ENCODE measurements at regions not wholly inside any gene's neighbourhood (a gene's known extent, or its start where the extent isn't known, plus 50 kb on each side); places are given as distances from the start of the nearest gene placed in this dataset.
"Not testable (repeated sequence)": the region's sequence is repeated elsewhere in the genome, so short reads cannot be mapped to it uniquely, and the experiment has no call there.

DNA sequence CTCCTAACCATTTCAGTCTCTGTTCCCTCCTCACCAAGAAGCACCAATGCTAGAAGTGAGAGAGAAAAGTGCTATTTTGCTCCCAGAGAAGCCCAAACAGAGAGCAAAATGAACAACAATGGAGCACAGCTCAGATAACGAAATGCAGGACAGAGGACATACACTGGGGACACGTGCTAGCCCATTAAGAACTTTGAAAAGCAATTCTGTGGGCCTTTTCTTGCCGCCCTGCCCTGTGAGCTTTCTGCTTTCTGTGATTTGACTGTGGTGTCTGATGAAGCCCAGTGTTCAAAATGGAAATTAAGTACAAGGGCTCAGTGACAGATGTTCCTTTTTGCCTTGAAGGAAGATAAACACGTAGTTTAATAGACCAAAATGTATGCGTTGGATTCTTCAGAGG lies 130.8 kb downstream of the S1PR1 start:
- no peak for DNase-seq

DNA sequence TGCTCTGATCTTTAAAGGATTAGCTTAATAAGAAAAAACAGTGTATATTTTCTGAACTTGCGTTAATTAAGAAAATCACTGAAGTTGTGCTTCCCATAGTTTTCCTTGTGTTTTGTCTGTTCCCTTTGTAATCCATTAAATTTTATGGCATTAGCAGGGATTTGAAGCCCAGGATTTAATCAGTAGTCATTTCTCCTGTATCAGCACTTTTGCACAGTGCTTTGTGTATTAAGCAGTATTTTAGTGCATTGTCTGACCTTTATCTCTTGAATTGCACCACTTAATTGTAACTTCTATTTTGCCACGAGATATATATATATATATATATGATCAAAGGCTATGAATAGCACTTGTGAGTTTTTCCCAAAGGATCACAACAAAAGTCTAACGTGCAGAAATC lies 133.7 kb downstream of the S1PR1 start:
- no peak for DNase-seq

DNA sequence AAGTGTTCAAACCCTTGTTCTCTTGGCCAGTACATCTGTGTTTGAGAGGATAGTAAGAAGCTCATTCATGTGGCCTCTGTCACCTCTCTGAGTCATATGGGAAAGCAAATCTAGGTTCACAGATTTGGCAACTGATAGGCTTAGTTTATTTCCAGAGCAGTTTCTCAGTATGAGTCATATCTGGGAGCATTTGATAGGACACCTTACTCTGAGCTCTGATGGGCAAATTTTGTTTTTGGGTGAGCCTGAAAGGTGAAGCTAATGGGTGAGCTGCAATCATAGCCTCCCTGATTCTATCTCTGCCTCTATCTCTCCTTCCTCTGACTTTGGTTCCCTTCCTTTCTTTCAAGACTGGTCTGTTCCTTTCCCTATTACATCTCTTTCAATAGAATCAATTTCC lies 134.4 kb downstream of the S1PR1 start:
- no peak for DNase-seq

- DNase-seq = no peak
These were observed 136.8 kb downstream of the S1PR1 start for GRCh38 chr1:101373570-101373969.

- not testable (repeated sequence) for DNase-seq
These were observed 138.6 kb downstream of the S1PR1 start for GRCh38 chr1:101375448-101375847.

DNA sequence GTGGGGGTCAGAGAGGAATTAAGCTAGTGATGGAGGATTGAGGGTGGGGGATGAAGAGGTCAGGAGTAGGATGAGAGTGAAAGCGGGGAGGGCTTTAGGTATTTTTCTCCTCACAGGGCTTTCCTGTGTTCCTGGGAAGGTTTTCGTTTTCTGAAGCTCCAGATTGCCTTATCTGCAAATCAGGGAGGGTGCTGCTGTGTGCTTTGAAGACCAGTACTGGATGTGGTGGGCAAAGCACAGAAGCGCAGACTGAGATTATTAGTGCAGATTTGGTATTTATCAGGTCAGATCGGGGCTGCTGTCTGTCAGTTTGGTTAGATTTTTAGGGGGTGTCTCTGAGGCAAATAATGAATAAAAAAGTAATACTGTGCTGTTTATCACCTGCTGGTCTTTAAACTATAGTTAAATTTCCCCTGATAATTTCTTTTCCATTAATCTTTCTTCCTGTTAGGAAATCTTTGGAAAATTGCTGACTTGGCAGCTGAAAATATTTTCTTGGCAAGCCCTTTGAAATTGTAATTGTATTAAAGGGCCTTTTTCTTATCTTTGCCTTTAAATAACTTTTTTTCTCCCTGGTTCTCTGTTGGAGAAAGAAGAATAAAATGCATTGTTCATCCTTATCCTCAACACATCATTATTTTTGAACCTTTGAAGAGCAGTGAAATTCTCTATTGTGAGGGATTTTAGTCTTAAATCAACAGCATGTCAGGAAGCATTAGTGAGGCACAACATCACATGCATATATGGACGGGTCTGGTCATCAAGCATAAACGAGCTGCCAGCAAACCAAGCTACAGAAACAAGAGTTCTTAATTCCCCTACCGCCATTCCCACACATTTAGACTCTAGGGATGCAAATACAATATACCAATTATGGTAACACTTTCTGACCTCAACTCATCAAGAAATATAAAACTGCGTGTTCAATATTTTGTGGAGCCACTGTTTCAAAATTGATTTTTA lies 139.6 kb downstream of the S1PR1 start:
- no peak for DNase-seq

- DNase-seq = no peak
These were observed 140.4 kb downstream of the S1PR1 start for GRCh38 chr1:101377084-101377835.

DNA sequence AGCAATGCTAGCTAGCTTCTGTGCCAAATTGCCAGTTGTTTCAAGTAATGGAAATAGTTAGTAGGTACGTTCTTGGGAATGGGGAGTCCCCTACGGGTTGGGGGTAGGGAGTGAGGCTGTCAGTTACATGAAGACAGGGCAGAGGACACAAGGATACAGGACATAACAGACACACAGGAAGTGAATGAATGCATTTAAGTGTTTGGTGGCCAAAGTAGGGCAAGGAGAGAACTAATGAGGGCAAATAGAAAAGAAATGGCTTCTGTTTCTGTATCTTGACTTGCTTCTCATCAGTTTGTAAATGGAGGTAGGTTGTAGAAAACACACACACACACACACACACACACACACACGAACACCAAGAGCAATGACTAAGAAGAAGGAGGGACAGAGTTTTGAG lies 142.2 kb downstream of the S1PR1 start:
- no peak for DNase-seq

DNA sequence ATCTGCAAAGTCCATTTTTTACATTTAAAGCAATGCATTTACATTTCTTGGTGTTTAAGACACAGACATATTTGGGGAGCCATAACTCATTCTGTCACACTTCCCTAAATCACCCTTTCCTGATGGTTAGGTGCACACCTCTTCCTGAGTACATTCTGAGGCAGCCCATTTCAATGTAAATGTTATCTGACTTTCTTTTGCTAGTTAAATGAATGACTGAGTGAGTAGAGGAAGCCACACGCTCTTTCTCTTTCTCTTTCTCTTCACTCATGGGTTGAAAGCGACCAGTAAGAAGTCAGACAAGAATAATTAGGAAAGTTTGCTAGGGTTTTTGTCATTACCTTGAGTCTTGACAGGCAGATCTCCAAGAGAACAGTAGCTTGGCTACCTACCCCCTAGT lies 143.1 kb downstream of the S1PR1 start:
- DNase-seq = no peak

DNA sequence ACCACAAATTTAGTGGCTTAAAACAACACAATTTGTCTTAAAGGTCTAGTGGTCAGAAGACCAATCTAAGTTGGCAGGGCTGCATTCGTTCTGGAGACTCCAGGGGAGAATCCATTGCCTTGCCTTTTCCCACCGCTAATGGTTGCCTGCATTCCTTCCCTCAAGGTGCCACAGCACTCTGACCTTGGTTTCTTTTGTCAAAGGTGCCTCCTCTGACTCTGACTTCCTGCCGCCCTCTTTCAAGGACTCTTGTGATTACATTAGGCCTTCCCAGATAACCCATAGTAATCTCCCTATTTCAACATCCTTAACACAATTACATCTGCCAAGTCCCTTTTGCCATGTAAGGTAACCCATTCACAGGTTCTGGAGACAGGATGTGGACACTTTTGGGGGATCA lies 145.3 kb downstream of the S1PR1 start:
- DNase-seq = no peak

- DNase-seq = no peak
These were observed 152.2 kb downstream of the S1PR1 start for GRCh38 chr1:101388904-101389546.

GRCh38 chr1:101389547-101389929 lies 152.7 kb downstream of the S1PR1 start:
- DNase-seq = no peak

GRCh38 chr1:101392552-101392951 lies 155.7 kb downstream of the S1PR1 start:
- no peak for DNase-seq

- no peak for DNase-seq
These were observed 157.2 kb downstream of the S1PR1 start for GRCh38 chr1:101394041-101394440.

DNA sequence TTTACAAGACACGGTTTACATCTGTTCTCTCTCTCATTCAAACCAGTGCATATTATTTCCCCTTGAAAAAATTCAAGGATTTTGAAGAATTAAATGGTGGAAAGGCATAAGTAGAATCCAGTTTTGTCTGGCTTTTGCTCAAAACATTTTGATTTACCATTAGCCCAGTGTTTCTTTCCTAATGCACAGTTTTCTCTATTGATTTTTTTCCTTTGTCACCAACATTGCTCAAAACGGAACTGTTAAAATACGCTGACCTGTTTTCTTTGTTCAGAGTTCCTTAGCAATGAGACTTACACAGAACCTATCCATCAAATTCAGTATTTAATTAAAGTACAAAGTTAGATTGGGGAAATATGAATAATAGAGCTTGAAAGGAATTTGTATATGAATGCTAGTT lies 162.4 kb downstream of the S1PR1 start:
- DNase-seq = no peak

DNA sequence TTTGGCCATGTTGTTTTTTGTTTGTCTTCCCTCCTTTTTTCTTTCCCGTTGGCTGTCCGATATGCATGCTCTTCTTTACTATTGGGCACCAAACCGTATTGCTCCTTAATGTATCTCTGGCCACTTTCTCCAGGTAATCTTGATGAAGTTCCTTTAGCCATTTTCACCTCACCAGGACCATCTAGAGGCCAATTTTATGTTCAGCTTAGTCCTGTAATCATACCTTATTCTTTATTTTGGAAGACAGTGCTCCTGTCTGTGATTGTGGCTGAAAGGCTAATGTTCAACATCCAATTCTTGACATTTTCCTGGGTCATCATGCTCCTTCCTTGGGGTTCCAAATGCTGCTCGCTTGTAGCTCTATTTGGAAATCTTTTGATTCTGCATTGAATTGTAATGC lies 169.5 kb downstream of the S1PR1 start:
- no peak for DNase-seq

- DNase-seq = no peak
These were observed 169.9 kb downstream of the S1PR1 start for GRCh38 chr1:101406681-101407080.

DNA sequence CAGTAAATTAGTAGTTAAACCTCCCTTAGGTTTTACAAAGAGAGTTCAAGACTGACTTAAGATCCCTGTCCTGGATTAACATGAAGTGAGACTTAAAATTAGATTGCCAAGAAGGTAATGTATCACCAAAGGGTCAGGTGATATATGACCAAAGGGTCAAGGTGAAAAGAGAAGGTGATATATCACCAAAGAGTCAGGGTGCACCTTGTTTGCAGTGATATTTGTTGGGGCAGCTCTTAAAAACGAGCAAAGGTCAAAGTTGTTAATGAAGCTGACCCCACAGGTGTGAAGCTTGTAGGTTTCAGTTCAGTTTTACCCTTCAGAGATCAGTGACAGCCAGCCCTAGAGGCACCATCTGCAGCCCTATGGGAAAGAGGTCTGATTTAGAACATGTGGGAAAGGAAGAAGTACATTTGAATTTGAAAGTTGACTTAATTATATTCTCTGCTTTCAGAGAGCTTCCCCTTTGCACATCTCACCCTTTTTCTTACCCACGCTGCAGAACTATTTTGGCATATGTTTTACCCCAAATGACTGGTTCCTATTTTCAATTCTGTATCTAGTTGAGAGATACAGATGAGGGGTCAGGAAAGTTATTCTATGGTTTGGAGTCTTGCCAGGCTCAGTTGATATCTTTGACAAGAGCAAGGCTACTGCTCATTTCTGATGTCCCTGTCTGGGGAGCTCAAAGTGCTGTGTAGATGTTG lies 170.8 kb downstream of the S1PR1 start:
- DNase-seq = no peak

DNA sequence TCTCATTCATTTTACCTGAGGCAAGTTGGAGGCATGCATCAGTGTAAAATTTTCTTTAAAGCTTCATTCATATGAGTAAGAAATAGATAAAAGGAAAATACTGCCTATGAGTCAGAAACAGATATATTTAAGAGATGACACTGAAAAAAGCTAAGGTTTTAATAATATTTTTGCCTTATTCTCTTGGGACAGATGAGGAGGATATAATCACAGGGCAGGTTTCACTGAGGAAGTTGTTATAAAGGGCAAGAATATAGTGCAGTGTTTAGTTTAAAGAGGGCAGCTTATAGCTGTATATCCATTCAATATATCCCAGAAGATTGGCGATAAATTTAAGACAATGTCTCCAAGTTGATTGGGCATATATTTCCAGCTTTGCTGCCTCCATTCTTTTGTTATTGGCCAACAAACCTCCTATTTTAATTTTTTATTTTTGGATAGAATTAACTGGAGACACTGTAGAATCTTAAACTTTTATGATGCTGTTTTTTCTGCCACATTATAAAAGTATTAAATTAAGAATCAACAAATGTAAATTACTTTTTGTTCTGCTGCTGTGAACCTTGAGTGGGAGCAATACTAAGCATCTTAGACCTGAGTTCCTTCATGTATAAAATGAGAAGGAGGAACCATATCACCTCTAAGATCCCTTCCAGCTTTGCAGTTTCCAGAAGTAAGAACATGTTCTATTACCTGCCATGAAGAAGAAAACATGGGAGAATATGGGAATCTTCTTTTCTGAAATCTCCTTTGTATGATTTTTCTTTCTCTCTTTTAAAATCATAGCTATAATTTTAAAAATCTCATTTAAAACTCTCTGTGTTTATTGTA lies 171.6 kb downstream of the S1PR1 start:
- DNase-seq = no peak

DNA sequence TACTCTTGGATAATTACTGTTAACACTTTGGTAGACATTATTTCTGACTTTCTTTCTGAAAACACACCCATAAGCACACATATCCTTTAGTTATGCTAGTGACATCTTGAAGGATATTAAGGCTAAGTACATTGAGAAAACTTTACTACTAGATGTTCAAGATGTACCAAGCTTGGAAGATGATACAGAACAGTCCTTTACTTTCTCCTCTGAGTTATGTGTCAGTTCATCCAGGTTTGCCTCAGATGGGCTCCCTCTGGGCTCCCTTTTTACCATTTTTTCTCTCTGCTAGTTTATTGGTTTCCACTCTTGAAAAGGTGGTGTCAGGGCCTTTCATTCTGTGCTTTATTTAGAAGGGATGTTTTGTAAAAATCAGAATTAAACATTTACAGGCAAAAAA lies 172.3 kb downstream of the S1PR1 start:
- DNase-seq = no peak
